Motor neuron (in vitro differentiated cells): ENCODE measurements at regions not wholly inside any gene's neighbourhood (a gene's known extent, or its start where the extent isn't known, plus 50 kb on each side); places are given as distances from the start of the nearest gene placed in this dataset.

Experiments used
- ATAC-seq, 8 experiments: fragments of 200-7000 bp; cut with Tn5 transposase; replicated peaks in 6 of 8; 2 replicates each; pipeline ENCODE4 v1.8.0; 2021; ENCODE audit warnings: mild to moderate bottlenecking in 8 of 8, moderate library complexity in 8 of 8
- H3K27ac ChIP-seq, 2 donors: fragments of 250-450 bp; sonication (Bioruptor Pico); 2 replicates each; pipeline ENCODE4 v1.9.0; 2021; ENCODE audit warnings: antibody characterized with exemption in 2 of 2, mild to moderate bottlenecking in 2 of 2, moderate library complexity in 1 of 2
- H3K4me1 ChIP-seq, 2 donors: fragments of 250-450 bp; sonication (Bioruptor Pico); replicated peaks in 1 of 2; 2 replicates each; pipeline ENCODE4 v1.6.1; 2021; ENCODE audit warnings: antibody characterized with exemption in 2 of 2, mild to moderate bottlenecking in 2 of 2, moderate library complexity in 1 of 2
- H3K4me3 ChIP-seq, 5 donors: fragments of 250-450 bp; sonication (Bioruptor Pico); 2 replicates each; pipeline ENCODE4 v1.9.0; 2021; ENCODE audit warnings: antibody characterized with exemption in 5 of 5, mild to moderate bottlenecking in 5 of 5, moderate library complexity in 4 of 5
- WGBS, 10 experiments: fragments of 450-650 bp; shearing (Covaris generic); methylation state at CpG; one replicate each; pipeline ENCODE4 v1.0.0; 2022; 5-methylcytosine and 5-hydroxymethylcytosine counted together
- in situ Hi-C, 9 experiments: fragments of 400-800 bp; cut with MboI; loops; one replicate each; pipeline ENCODE4 v1.15.0; 2021; ENCODE audit warnings: low sequenced_read_pairs in 9 of 9, low pct_unique_long_range_greater_than_20kb in 2 of 9; ENCODE audit not compliant: unreplicated experiment in 9 of 9

DNA sequence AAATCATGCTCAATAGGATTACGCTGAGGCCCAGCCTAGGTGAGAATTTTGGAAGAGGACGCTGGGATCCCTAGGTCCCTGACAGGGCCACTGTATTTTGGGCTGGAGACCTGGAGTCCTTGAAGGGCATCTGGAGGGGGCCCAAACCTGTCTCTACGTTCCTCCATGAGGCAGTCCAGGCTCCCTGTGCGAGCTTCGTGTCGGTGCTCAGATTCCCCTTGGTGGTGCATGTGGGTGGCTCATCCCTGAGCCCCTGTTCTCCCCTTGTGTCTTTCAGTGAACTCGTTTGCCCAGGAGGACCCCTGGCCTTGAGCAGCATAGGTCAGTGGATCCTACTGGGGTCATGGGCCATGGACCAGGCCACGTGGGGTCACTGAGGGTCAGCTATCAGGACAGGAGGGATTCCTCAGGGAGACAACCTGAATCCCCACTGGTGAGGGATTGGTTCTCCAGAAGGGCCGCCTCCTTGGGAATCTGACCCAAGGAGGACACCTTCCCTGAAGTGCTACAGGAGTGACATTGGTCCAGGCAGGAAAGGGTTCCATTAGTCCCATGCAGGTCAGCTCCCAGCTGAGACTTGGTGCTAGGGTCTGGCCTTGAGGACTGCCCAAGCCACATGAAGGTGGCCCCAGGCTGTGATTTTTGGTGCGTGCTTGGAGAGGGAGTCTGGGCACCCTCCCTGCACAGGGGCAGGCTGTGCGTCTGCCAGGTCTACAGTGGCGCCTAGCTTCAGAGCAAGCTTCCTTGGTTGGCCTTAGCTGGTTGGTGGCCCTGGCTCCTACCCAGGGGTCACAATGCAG, 229.8 kb downstream of the SNRPN start:
- H3K4me3 ChIP-seq: no peak overlapping the region
- no peak overlapping the region for H3K27ac ChIP-seq
- ATAC-seq: no peak
- 17 to 73% (median 59%) methylated on average over 1 to 6 of the region's 12 CpGs; no CpG with 5 or more reads in 5 of the 10 experiments for WGBS, 10 experiments
- no peaks in the 10 kb centered on the region for H3K4me1 ChIP-seq
- in situ Hi-C loops: no loop called here

DNA sequence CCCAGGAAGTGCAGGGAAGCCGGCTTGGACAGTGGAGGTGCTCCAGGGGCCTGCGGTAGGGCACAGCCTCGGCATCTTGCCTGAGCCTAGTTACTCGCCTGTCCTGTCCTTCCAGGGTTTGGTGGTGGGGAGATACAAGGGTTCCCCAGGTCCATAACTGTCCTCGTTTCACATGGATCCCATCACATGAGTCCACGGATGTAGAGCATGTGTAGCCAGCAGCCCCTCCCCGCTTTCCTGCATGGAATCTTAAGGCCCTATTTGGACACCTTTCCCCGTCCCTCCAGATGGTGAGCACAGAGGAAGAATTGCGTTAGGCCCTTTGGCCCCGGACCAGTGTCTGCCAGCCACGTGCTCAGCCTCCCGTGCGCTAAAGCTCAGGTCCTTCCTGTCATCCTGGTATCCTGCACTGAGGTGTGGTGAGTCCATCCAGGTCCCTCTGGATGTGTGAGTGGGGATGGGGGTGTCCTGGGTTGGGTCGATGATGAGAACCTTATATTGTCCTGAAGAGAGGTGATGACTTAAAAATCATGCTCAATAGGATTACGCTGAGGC, 230.4 kb downstream of the SNRPN start:
- in situ Hi-C loops: no loop called here
- ATAC-seq: no peak
- WGBS, 10 experiments: 0 to 100% (median 63%) methylated on average over 1 to 3 of the region's 15 CpGs; no CpG with 5 or more reads in 4 of the 10 experiments
- Histone ChIP-seq H3K4me1 (no peaks in the 10 kb centered on the region), H3K27ac (no peak overlapping the region), H3K4me3 (no peak overlapping the region)

- no peak for ATAC-seq
- in situ Hi-C loops: no loop called here
- 80% methylated on average over 1 of the region's 6 CpGs; no CpG with 5 or more reads in 9 of the 10 experiments for WGBS, 10 experiments
- Histone ChIP-seq H3K4me1 (no peaks in the 10 kb centered on the region), H3K4me3 (no peak overlapping the region), H3K27ac (no peak overlapping the region)
These were observed 231.0 kb downstream of the SNRPN start for GRCh38 chr15:25185791-25186190.

- WGBS, 10 experiments: 40% methylated on average over 1 of the region's 9 CpGs; no CpG with 5 or more reads in 9 of the 10 experiments
- ATAC-seq: no peak
- H3K4me1 ChIP-seq: no peaks in the 10 kb centered on the region
These were observed 231.6 kb downstream of the SNRPN start for GRCh38 chr15:25186411-25186810.

GRCh38 chr15:25186906-25187645, 232.3 kb downstream of the SNRPN start:
- 19 to 100% (median 67%) methylated on average over 1 to 3 of the region's 14 CpGs; no CpG with 5 or more reads in 5 of the 10 experiments for WGBS, 10 experiments
- in situ Hi-C loops: no loop called here
- no peak for ATAC-seq
- no peaks in the 10 kb centered on the region for H3K4me1 ChIP-seq
- no peak overlapping the region for H3K27ac ChIP-seq
- no peak overlapping the region for H3K4me3 ChIP-seq

More at GRCh38 chr15:25186411-25186810, 231.6 kb downstream of the SNRPN start:
- in situ Hi-C loops: no loop called here
- no peak overlapping the region for H3K4me3 ChIP-seq
- H3K27ac ChIP-seq: no peak overlapping the region

- no peak overlapping the region for H3K4me3 ChIP-seq
- in situ Hi-C loops: no loop called here
- WGBS, 10 experiments: 40 to 50% methylated on average over 1 of the region's 7 CpGs; no CpG with 5 or more reads in 8 of the 10 experiments
- ATAC-seq: no peak
- no peak overlapping the region for H3K27ac ChIP-seq
- H3K4me1 ChIP-seq: no peaks in the 10 kb centered on the region
These were observed 233.3 kb downstream of the SNRPN start for GRCh38 chr15:25188051-25188450.

GRCh38 chr15:25188551-25189101, 233.8 kb downstream of the SNRPN start:
- WGBS, 10 experiments: 0 to 67% (median 15%) methylated on average over 1 to 2 of the region's 7 CpGs; no CpG with 5 or more reads in 6 of the 10 experiments
- H3K4me3 ChIP-seq: no peak overlapping the region
- H3K4me1 ChIP-seq: no peaks in the 10 kb centered on the region
- no peak for ATAC-seq
- no peak overlapping the region for H3K27ac ChIP-seq
- in situ Hi-C loops: no loop called here

DNA sequence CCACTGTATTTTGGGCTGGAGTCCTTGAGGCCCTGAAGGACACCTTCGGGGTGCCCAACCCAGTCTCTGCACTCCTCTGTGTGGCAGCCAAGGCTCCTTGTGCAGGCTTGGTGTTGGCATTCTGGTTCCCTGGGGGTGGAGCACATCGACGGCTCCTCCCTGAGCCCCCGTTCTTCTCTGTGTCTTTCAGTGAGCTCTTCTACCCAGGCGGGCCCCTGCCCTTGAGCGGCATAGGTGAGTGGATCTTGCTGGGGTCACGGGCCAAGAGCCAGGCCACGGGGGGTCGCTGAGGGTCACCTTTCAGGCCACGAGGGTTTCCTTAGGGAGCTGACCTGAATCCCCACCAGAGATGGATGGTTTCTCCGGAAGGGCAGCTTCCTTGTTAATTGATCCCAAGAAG, 234.8 kb downstream of the SNRPN start:
- ATAC-seq: no peak
- H3K4me1 ChIP-seq: no peaks in the 10 kb centered on the region
- no peak overlapping the region for H3K4me3 ChIP-seq
- H3K27ac ChIP-seq: no peak overlapping the region
- in situ Hi-C loops: no loop called here
- 0 to 80% (median 60%) methylated on average over 1 to 5 of the region's 11 CpGs; no CpG with 5 or more reads in 6 of the 10 experiments for WGBS, 10 experiments

GRCh38 chr15:25192651-25193050, 237.9 kb downstream of the SNRPN start:
- ATAC-seq: no peak
- Histone ChIP-seq H3K4me1 (no peaks in the 10 kb centered on the region), H3K4me3 (no peak overlapping the region), H3K27ac (no peak overlapping the region)
- 0 to 78% (median 57%) methylated on average over 1 to 7 of the region's 11 CpGs; no CpG with 5 or more reads in 6 of the 10 experiments for WGBS, 10 experiments
- in situ Hi-C loops: no loop called here

DNA sequence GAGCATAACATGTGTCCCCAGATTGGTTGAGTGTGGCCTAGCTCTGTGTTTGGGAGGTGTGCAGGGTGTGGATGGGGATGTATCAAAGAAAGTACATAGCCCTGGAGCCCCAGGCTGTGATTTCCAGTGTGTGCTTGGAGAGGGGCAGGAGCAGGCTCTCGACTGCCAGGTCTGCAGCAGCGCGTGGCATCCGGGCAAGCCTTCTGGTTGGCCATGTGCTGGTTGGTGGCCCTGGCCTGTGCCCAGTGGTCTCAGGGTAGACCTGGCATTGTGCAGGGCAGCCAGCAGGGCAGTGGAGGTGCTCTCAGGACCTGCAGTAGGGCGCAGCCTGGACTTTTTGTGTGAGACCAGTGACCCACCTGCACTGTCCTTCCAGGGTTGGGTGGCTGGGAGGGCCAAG, 231.5 kb downstream of the UBE3A start:
- ATAC-seq: no peak
- WGBS, 10 experiments: 0 to 89% (median 39%) methylated on average over 1 to 4 of the region's 5 CpGs; no CpG with 5 or more reads in 6 of the 10 experiments
- H3K27ac ChIP-seq: no peak overlapping the region
- no peak overlapping the region for H3K4me3 ChIP-seq
- in situ Hi-C loops: no loop called here
- H3K4me1 ChIP-seq: no peaks in the 10 kb centered on the region

GRCh38 chr15:25208735-25209134, 230.1 kb downstream of the UBE3A start:
- H3K4me1 ChIP-seq: no peaks in the 10 kb centered on the region
- no peak overlapping the region for H3K4me3 ChIP-seq
- H3K27ac ChIP-seq: no peak overlapping the region
- in situ Hi-C loops: no loop called here
- no peak for ATAC-seq
- WGBS, 10 experiments: 0 to 100% (median 80%) methylated on average over 1 to 2 of the region's 7 CpGs; no CpG with 5 or more reads in 5 of the 10 experiments

GRCh38 chr15:25220834-25221233, 218.0 kb downstream of the UBE3A start:
- in situ Hi-C loops: no loop called here
- Histone ChIP-seq H3K27ac (no peak overlapping the region), H3K4me1 (no peaks in the 10 kb centered on the region), H3K4me3 (no peak overlapping the region)
- no peak for ATAC-seq
- WGBS, 10 experiments: 19 to 90% (median 83%) methylated on average over 1 to 4 of the region's 5 CpGs; no CpG with 5 or more reads in 5 of the 10 experiments

GRCh38 chr15:25224396-25224795, 214.4 kb downstream of the UBE3A start:
- Histone ChIP-seq H3K27ac (no peak overlapping the region), H3K4me3 (no peak overlapping the region), H3K4me1 (no peaks in the 10 kb centered on the region)
- ATAC-seq: no peak
- in situ Hi-C loops: no loop called here
- WGBS, 10 experiments: no CpG with 5 or more reads among the region's 5 CpGs
